ENCODE measurements at regions not wholly inside any gene's neighbourhood (a gene's known extent, or its start where the extent isn't known, plus 50 kb on each side); places are given as distances from the start of the nearest gene placed in this dataset.

- H3K9me3 ChIP-seq = no peaks in the 10 kb centered on the region
- WGBS, 4 donors = 94 to 97% (median 95%) methylated on average over 2 of the region's 2 CpGs
- peaks cover 0 to 34% (median 17%) of the 10 kb centered on the region in 12 donors for H3K4me1 ChIP-seq
- no peaks in the 10 kb centered on the region for H3K36me3 ChIP-seq
- H3K4me3 ChIP-seq = no peak overlapping the region
- DNase-seq (no peak), ATAC-seq (no peak)
- TF ChIP-seq POLR2A (IDR thresholded peaks at IDR 0.05) (no peak), CTCF (IDR thresholded peaks at IDR 0.05) (no peak)
- intact Hi-C loops (cut with DNase I) = loop anchor here in 5 of 10 donors (10.0 kb wide), 6 partner anchors 54 to 504 kb away; no protein-coding TSS in a partner anchor
- H3K27me3 ChIP-seq = no peaks in the 10 kb centered on the region
- no peak overlapping the region for H3K27ac ChIP-seq
Measured at GRCh38 chr13:80139196-80139595, 201.7 kb downstream of the SPRY2 start.

DNA sequence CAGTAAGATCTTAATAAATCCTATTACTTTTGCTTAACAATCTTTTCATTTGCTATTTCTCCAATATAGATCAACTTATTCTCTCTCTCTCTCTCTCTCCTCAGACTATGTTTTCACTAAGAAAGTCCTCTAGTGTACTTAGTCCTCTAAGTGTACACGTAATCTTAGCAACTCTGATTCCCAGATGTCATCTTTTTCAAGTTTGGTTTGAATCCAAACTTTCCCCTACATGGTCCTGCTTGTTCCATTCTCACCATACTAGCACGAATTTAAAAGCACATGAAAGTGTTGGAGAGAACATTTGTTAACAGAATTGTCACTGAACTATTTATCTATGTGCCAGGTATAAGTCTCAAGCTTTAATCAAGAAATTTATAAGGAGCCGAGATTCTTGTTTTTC is 202.9 kb downstream of the SPRY2 start:
- TF ChIP-seq CTCF (IDR thresholded peaks at IDR 0.05) (no peak), POLR2A (IDR thresholded peaks at IDR 0.05) (no peak)

DNA sequence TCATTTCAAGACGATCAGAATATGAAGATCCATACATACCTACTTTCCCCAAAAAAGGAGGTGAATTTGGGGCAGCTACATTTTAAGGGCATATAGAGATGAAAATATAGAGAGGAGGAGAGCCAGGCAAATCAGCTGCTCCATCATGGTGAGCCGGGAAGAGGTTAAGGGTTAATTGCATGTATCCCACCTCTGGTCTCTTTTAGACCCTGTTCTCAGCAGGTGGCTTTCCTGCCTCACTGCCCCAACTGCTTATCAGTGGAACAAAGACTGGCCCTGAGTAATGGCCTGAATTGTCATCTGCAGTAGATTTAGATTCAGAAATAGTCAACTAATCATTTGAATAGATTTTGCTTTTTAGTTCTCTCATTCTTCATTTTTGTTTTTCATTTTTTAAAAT is 206.6 kb downstream of the SPRY2 start:
- DNase-seq (no peak), ATAC-seq (no peak)
- H3K9me3 ChIP-seq = no peaks in the 10 kb centered on the region
- intact Hi-C loops (cut with DNase I) = loop anchor here in 9 of 10 donors (5.0 to 10.0 kb wide), 12 partner anchors 50 to 500 kb away; partner anchors contain the start of gene SPRY2 (in 1 of the 9)
- H3K4me3 ChIP-seq = no peak overlapping the region
- TF ChIP-seq CTCF (IDR thresholded peaks at IDR 0.05) = no peak
- TF ChIP-seq POLR2A (IDR thresholded peaks at IDR 0.05) = no peak
- H3K27ac ChIP-seq = peak overlapping the region in 11 of 12 donors; percentile 80 to 95 (median 89)
- H3K27me3 ChIP-seq = no peaks in the 10 kb centered on the region
- H3K36me3 ChIP-seq = no peaks in the 10 kb centered on the region
- WGBS, 4 donors = 59 to 65% (median 62%) methylated on average over 2 of the region's 2 CpGs
- peaks cover 5 to 44% (median 29%) of the 10 kb centered on the region in 12 donors for H3K4me1 ChIP-seq

More for the DNA sequence above, 202.9 kb downstream of the SPRY2 start:
- Histone ChIP-seq H3K36me3 (no peaks in the 10 kb centered on the region), H3K27me3 (no peaks in the 10 kb centered on the region), H3K4me3 (no peak overlapping the region), H3K9me3 (no peaks in the 10 kb centered on the region), H3K27ac (peak overlapping the region in 4 of 12 donors; percentile 11 to 56 (median 20)), H3K4me1 (peaks cover 0 to 40% (median 28%) of the 10 kb centered on the region in 12 donors)
- intact Hi-C loops (cut with DNase I) = loop anchor here in 5 of 10 donors (10.0 kb wide), 6 partner anchors 53 to 503 kb away; no protein-coding TSS in a partner anchor
- DNase-seq (no peak), ATAC-seq (no peak)
- WGBS, 4 donors = 55 to 66% (median 60%) methylated on average over 3 of the region's 3 CpGs

- peak in 2 of 4 donors; percentile 19 to 25 for ATAC-seq
- no peaks in the 10 kb centered on the region for H3K27me3 ChIP-seq
- no peak for DNase-seq
- H3K36me3 ChIP-seq = no peaks in the 10 kb centered on the region
- no peaks in the 10 kb centered on the region for H3K9me3 ChIP-seq
- peak overlapping the region; percentile 80 to 95 (median 88) for H3K27ac ChIP-seq
- H3K4me3 ChIP-seq = peak overlapping the region in 10 of 12 donors; percentile 18 to 51 (median 38)
- intact Hi-C loops (cut with DNase I) = loop anchor here (2.0 to 10.0 kb wide), 15 partner anchors 49 to 499 kb away; partner anchors contain the start of gene SPRY2 (in 3 of the 10)
- TF ChIP-seq CTCF (IDR thresholded peaks at IDR 0.05) (no peak), POLR2A (IDR thresholded peaks at IDR 0.05) (no peak)
- H3K4me1 ChIP-seq = peaks cover 5 to 44% (median 29%) of the 10 kb centered on the region in 12 donors
- WGBS, 4 donors = 7 to 17% (median 13%) methylated on average over 6 of the region's 6 CpGs
Measured at GRCh38 chr13:80133631-80134261, 207.2 kb downstream of the SPRY2 start.

Measured in heart left ventricle (tissue), 16 donors.